ENCODE measurements at regions not wholly inside any gene's neighbourhood (a gene's known extent, or its start where the extent isn't known, plus 50 kb on each side); places are given as distances from the start of the nearest gene placed in this dataset.

DNA sequence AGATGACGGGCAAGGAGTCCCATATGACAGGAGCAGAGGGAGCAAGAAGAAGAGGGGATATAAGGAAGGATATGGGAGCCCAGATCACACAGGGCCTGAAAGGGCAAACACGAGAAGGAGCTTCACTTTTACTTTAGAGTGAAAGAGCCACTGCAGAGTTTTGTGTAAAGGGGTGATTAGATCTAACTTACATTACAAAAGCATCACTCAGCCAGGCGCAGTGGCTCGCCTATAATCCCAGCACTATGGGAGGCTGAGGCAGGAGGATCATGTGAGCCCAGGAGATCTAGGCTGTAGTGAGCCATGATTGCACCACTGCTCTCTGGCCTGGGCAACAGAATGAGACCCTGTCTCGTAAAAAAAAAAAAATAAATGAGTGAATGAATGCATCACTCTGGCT lies 91.1 kb downstream of the MPP7 start:
- no peak for TF ChIP-seq POLR2A (IDR thresholded peaks at IDR 0.05)
- TF ChIP-seq, protein P1, sequence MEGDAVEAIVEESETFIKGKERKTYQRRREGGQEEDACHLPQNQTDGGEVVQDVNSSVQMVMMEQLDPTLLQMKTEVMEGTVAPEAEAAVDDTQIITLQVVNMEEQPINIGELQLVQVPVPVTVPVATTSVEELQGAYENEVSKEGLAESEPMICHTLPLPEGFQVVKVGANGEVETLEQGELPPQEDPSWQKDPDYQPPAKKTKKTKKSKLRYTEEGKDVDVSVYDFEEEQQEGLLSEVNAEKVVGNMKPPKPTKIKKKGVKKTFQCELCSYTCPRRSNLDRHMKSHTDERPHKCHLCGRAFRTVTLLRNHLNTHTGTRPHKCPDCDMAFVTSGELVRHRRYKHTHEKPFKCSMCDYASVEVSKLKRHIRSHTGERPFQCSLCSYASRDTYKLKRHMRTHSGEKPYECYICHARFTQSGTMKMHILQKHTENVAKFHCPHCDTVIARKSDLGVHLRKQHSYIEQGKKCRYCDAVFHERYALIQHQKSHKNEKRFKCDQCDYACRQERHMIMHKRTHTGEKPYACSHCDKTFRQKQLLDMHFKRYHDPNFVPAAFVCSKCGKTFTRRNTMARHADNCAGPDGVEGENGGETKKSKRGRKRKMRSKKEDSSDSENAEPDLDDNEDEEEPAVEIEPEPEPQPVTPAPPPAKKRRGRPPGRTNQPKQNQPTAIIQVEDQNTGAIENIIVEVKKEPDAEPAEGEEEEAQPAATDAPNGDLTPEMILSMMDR (IDR thresholded peaks at IDR 0.05), result no peak
